Keratinocyte (primary cell): ENCODE measurements at regions not wholly inside any gene's neighbourhood (a gene's known extent, or its start where the extent isn't known, plus 50 kb on each side); places are given as distances from the start of the nearest gene placed in this dataset.

Source experiments
- DNase-seq: peaks from one replicate; pipeline ENCODE4 v3.0.0-alpha.2; 2011; ENCODE audit warnings: low read depth, missing footprints, low spot score
- FAIRE-seq: peaks from 2 replicates; lab custom pipeline; 2011; peaks lifted over from hg19 to GRCh38; lab: Jason Lieb, UNC
- H2AFZ ChIP-seq: 2 replicates; pipeline ENCODE4 v1.6.0; 2012; ENCODE audit warnings: low read length, control low read depth, inconsistent platforms; ENCODE audit not compliant: control insufficient read depth
- H3K27ac ChIP-seq: 2 replicates; pipeline ENCODE4 v1.5.1; 2011; ENCODE audit warnings: low read length; ENCODE audit not compliant: control insufficient read depth, insufficient read depth
- H3K27me3 ChIP-seq: 3 replicates; pipeline ENCODE4 v1.6.0; 2011; ENCODE audit warnings: low read length; ENCODE audit not compliant: control insufficient read depth, insufficient read depth; ENCODE audit errors: extremely low read depth
- H3K36me3 ChIP-seq, 2 experiments: 2 replicates in 1 of 2; 3 replicates in 1 of 2; pipeline ENCODE4 v1.5.1; 2011; ENCODE audit warnings: low read length in 2 of 2, mild to moderate bottlenecking in 1 of 2; ENCODE audit not compliant: control insufficient read depth in 2 of 2, insufficient read depth in 2 of 2; ENCODE audit errors: extremely low read depth in 1 of 2
- H3K4me1 ChIP-seq: 3 replicates; pipeline ENCODE4 v1.5.1; 2011; ENCODE audit warnings: low read length; ENCODE audit not compliant: control insufficient read depth, insufficient read depth; ENCODE audit errors: extremely low read depth
- H3K4me2 ChIP-seq: 3 replicates; pipeline ENCODE4 v1.6.0; 2011; ENCODE audit warnings: low read depth, low read length; ENCODE audit not compliant: control insufficient read depth, insufficient read depth; ENCODE audit errors: extremely low read depth
- H3K4me3 ChIP-seq, 3 experiments: fragments of 200-600 bp in 1 of 3; sonication (generic) in 1 of 3; 2 replicates in 2 of 3; 3 replicates in 1 of 3; pipeline ENCODE4 v1.5.1; 2011 to 2016; ENCODE audit warnings: low read length in 3 of 3, mild to moderate bottlenecking in 3 of 3, control low read depth in 2 of 3, inconsistent platforms in 1 of 3, low read depth in 1 of 3, mixed read lengths in 1 of 3, mixed run types in 1 of 3, moderate library complexity in 1 of 3; ENCODE audit not compliant: control insufficient read depth in 2 of 3, insufficient read depth in 2 of 3; ENCODE audit errors: extremely low read depth in 1 of 3
- H3K79me2 ChIP-seq: 2 replicates; pipeline ENCODE4 v1.6.0; 2012; ENCODE audit warnings: low read length; ENCODE audit not compliant: control insufficient read depth, insufficient read depth
- H3K9ac ChIP-seq: 3 replicates; pipeline ENCODE4 v1.6.0; 2011; ENCODE audit warnings: low read length; ENCODE audit not compliant: control insufficient read depth, insufficient read depth; ENCODE audit errors: extremely low read depth
- H3K9me1 ChIP-seq: 3 replicates; pipeline ENCODE4 v1.6.0; 2011; ENCODE audit warnings: low read length; ENCODE audit not compliant: control insufficient read depth, insufficient read depth; ENCODE audit errors: extremely low read depth
- H3K9me3 ChIP-seq: 2 replicates; pipeline ENCODE4 v1.5.1; 2012; ENCODE audit warnings: low read depth, low read length; ENCODE audit not compliant: control insufficient read depth
- H4K20me1 ChIP-seq: 3 replicates; pipeline ENCODE4 v1.6.0; 2011; ENCODE audit warnings: low read length; ENCODE audit not compliant: control insufficient read depth, insufficient read depth; ENCODE audit errors: extremely low read depth
- CTCF ChIP-seq, 3 experiments: IDR thresholded peaks in 1 of 3; conservative IDR thresholded peaks in 1 of 3; optimal IDR thresholded peaks in 1 of 3; 2 replicates in 2 of 3; 3 replicates in 1 of 3; pipeline versions ENCODE3 to v1.5.1; 2011; ENCODE audit warnings: low read length in 3 of 3, mild to moderate bottlenecking in 3 of 3, moderate library complexity in 2 of 3, control low read depth in 1 of 3, inconsistent platforms in 1 of 3; ENCODE audit not compliant: insufficient read depth in 2 of 3; ENCODE audit errors: extremely low read depth in 1 of 3
- EZH2 ChIP-seq: IDR thresholded peaks from one replicate; pipeline ENCODE4 v1.6.1; 2012; ENCODE audit warnings: inconsistent platforms, mild to moderate bottlenecking, low read length, moderate library complexity
- dilution Hi-C: fragments of 300-500 bp; cut with MboI; formaldehyde crosslinking; loops from one replicate; pipeline ENCODE4 v1.7.0; 2020; ENCODE audit warnings: low sequenced_read_pairs; ENCODE audit not compliant: extremely low pct_ligation_motif_present

- no peaks in the 10 kb centered on the region for H4K20me1 ChIP-seq
- TF ChIP-seq EZH2 = no peak
- no peak for TF ChIP-seq CTCF (optimal IDR thresholded peaks at IDR 0.05 in 1 of 3, IDR thresholded peaks at IDR 0.05 in 1 of 3, conservative IDR thresholded peaks at IDR 0.05 in 1 of 3; ENCODE audit: extremely low read depth in 1 of 3, insufficient read depth in 2 of 3, low read length in 3 of 3)
- H3K9me3 ChIP-seq = no peaks in the 10 kb centered on the region
- no peak overlapping the region for H2AFZ ChIP-seq
- DNase-seq = no peak
- FAIRE-seq = no peak
- no peaks in the 10 kb centered on the region for H3K36me3 ChIP-seq
- H3K9ac ChIP-seq = no peak overlapping the region
- H3K4me3 ChIP-seq = no peak overlapping the region
- no peaks in the 10 kb centered on the region for H3K27me3 ChIP-seq
- dilution Hi-C loops = no loop called here
- no peaks in the 10 kb centered on the region for H3K4me1 ChIP-seq
- H3K79me2 ChIP-seq = no peaks in the 10 kb centered on the region
- no peak overlapping the region for H3K4me2 ChIP-seq
- no peaks in the 10 kb centered on the region for H3K9me1 ChIP-seq
- no peak overlapping the region for H3K27ac ChIP-seq
Measured at GRCh38 chr2:15865923-15866322, 74.4 kb upstream of the MYCN start.

GRCh38 chr2:15866563-15867193 lies 73.7 kb upstream of the MYCN start:
- H3K4me1 ChIP-seq = no peaks in the 10 kb centered on the region
- no peaks in the 10 kb centered on the region for H3K79me2 ChIP-seq
- no peak overlapping the region for H2AFZ ChIP-seq
- no peak overlapping the region for H3K27ac ChIP-seq
- no peaks in the 10 kb centered on the region for H3K9me3 ChIP-seq
- dilution Hi-C loops = no loop called here
- no peaks in the 10 kb centered on the region for H3K9me1 ChIP-seq
- no peaks in the 10 kb centered on the region for H4K20me1 ChIP-seq
- H3K9ac ChIP-seq = no peak overlapping the region
- no peak overlapping the region for H3K4me3 ChIP-seq
- FAIRE-seq (no peak), DNase-seq (no peak)
- H3K27me3 ChIP-seq = no peaks in the 10 kb centered on the region
- TF ChIP-seq EZH2 = no peak
- no peak for TF ChIP-seq CTCF (optimal IDR thresholded peaks at IDR 0.05 in 1 of 3, IDR thresholded peaks at IDR 0.05 in 1 of 3, conservative IDR thresholded peaks at IDR 0.05 in 1 of 3; ENCODE audit: extremely low read depth in 1 of 3, insufficient read depth in 2 of 3, low read length in 3 of 3)
- H3K36me3 ChIP-seq = no peaks in the 10 kb centered on the region
- H3K4me2 ChIP-seq = no peak overlapping the region
